Esophagus squamous epithelium (tissue), 5 donors: ENCODE measurements at regions not wholly inside any gene's neighbourhood (a gene's known extent, or its start where the extent isn't known, plus 50 kb on each side); places are given as distances from the start of the nearest gene placed in this dataset.

Source experiments
- DNase-seq: peaks from one replicate; lab custom pipeline; 2025; lab: John Stamatoyannopoulos, UW
- H3K27ac ChIP-seq, 4 donors: fragments of 200-600 bp; sonication (generic); one replicate each; pipeline ENCODE4 v1.5.1; 2016 to 2019; ENCODE audit warnings: mild to moderate bottlenecking in 1 of 4
- H3K27me3 ChIP-seq, 4 donors: fragments of 200-600 bp; sonication (generic); 1 replicate in 3 of 4; 2 replicates in 1 of 4; pipeline versions ENCODE4 v1.5.1 to v1.6.0; 2017 to 2021; ENCODE audit warnings: antibody characterized with exemption in 1 of 4
- H3K36me3 ChIP-seq, 3 donors: fragments of 200-600 bp; sonication (generic); one replicate each; pipeline ENCODE4 v1.5.1; 2016 to 2019
- H3K4me1 ChIP-seq, 3 donors: fragments of 200-600 bp; sonication (generic); one replicate each; pipeline ENCODE4 v1.5.1; 2017 to 2019
- H3K4me3 ChIP-seq, 4 donors: fragments of 200-600 bp; sonication (generic); 1 replicate in 3 of 4; 2 replicates in 1 of 4; pipeline ENCODE4 v1.5.1; 2016 to 2019; ENCODE audit warnings: mild to moderate bottlenecking in 2 of 4, moderate library complexity in 1 of 4
- H3K9me3 ChIP-seq, 3 donors: fragments of 200-600 bp; sonication (generic); one replicate each; pipeline ENCODE4 v1.5.1; 2016 to 2019
- CTCF ChIP-seq, 6 experiments: fragments of 450-650 bp in 4 of 6; fragments of 200-600 bp in 2 of 6; sonication (generic) in 2 of 6; IDR thresholded peaks; one replicate each; pipeline ENCODE4 v1.5.1; 2016 to 2019; ENCODE audit warnings: antibody characterized with exemption in 6 of 6, mild to moderate bottlenecking in 4 of 6, moderate library complexity in 4 of 6
- POLR2A ChIP-seq, 4 donors: fragments of 450-650 bp; IDR thresholded peaks; one replicate each; pipeline ENCODE4 v1.6.1; 2017; ENCODE audit warnings: antibody characterized with exemption in 4 of 4, mild to moderate bottlenecking in 4 of 4, moderate library complexity in 3 of 4
- WGBS, 2 donors: methylation state at CpG; one replicate each; pipeline ENCODE4 v1.1.5; 2018; 5-methylcytosine and 5-hydroxymethylcytosine counted together
- intact Hi-C: fragments of 100-400 bp; cut with DNase I; formaldehyde crosslinking; loops from one replicate; pipeline ENCODE4 v1.15.0; 2022
- donor health status: DM: yes; HTN: yes; CAD: no.

GRCh38 chr2:14263053-14263452 is 369.5 kb upstream of the LRATD1 start:
- Histone ChIP-seq H3K27ac (no peak overlapping the region), H3K4me1 (no peaks in the 10 kb centered on the region), H3K36me3 (no peaks in the 10 kb centered on the region), H3K9me3 (no peaks in the 10 kb centered on the region), H3K4me3 (no peak overlapping the region), H3K27me3 (no peaks in the 10 kb centered on the region)
- TF ChIP-seq CTCF (IDR thresholded peaks at IDR 0.05) = no peak
- no peak for DNase-seq
- intact Hi-C loops = no loop called here

- Histone ChIP-seq H3K4me1 (no peaks in the 10 kb centered on the region), H3K4me3 (no peak overlapping the region), H3K36me3 (no peaks in the 10 kb centered on the region), H3K27ac (no peak overlapping the region), H3K9me3 (no peaks in the 10 kb centered on the region), H3K27me3 (no peaks in the 10 kb centered on the region)
- no peak for DNase-seq
- 56 to 77% methylated on average over 2 to 5 of the region's 5 CpGs for WGBS, 2 donors
- TF ChIP-seq CTCF (IDR thresholded peaks at IDR 0.05) = no peak
- no peak for TF ChIP-seq POLR2A (IDR thresholded peaks at IDR 0.05)
- intact Hi-C loops = no loop called here
Observed at GRCh38 chr2:14270036-14270582, 362.4 kb upstream of the LRATD1 start.

GRCh38 chr2:14272396-14273075 is 360.0 kb upstream of the LRATD1 start:
- 64 to 81% methylated on average over 4 of the region's 4 CpGs for WGBS, 2 donors
- no peak for TF ChIP-seq POLR2A (IDR thresholded peaks at IDR 0.05)
- TF ChIP-seq CTCF (IDR thresholded peaks at IDR 0.05) = no peak
- H3K4me3 ChIP-seq = no peak overlapping the region
- intact Hi-C loops = no loop called here
- no peak overlapping the region for H3K27ac ChIP-seq
- H3K27me3 ChIP-seq = no peaks in the 10 kb centered on the region
- no peak for DNase-seq
- H3K9me3 ChIP-seq = no peaks in the 10 kb centered on the region
- no peaks in the 10 kb centered on the region for H3K4me1 ChIP-seq
- H3K36me3 ChIP-seq = no peaks in the 10 kb centered on the region

- no peaks in the 10 kb centered on the region for H3K4me1 ChIP-seq
- WGBS, 2 donors = 59 to 78% methylated on average over 1 of the region's 1 CpG
- no peak overlapping the region for H3K27ac ChIP-seq
- no peaks in the 10 kb centered on the region for H3K9me3 ChIP-seq
- no peaks in the 10 kb centered on the region for H3K36me3 ChIP-seq
- H3K27me3 ChIP-seq = no peaks in the 10 kb centered on the region
- DNase-seq = no peak
- intact Hi-C loops = no loop called here
- TF ChIP-seq POLR2A (IDR thresholded peaks at IDR 0.05) = no peak
- TF ChIP-seq CTCF (IDR thresholded peaks at IDR 0.05) = no peak
- H3K4me3 ChIP-seq = no peak overlapping the region
Observed at GRCh38 chr2:14273650-14274049, 358.9 kb upstream of the LRATD1 start.

- no peak overlapping the region for H3K4me3 ChIP-seq
- H3K27me3 ChIP-seq = no peaks in the 10 kb centered on the region
- H3K27ac ChIP-seq = no peak overlapping the region
- H3K4me1 ChIP-seq = peaks cover 7 to 35% (median 9%) of the 10 kb centered on the region in 3 donors
- no peaks in the 10 kb centered on the region for H3K9me3 ChIP-seq
- TF ChIP-seq POLR2A (IDR thresholded peaks at IDR 0.05) = no peak
- no peak for TF ChIP-seq CTCF (IDR thresholded peaks at IDR 0.05)
- no peaks in the 10 kb centered on the region for H3K36me3 ChIP-seq
- DNase-seq = no peak
- intact Hi-C loops = no loop called here
Observed at GRCh38 chr2:14284244-14284643, 348.3 kb upstream of the LRATD1 start.
